ENCODE measurements at regions not wholly inside any gene's neighbourhood (a gene's known extent, or its start where the extent isn't known, plus 50 kb on each side); places are given as distances from the start of the nearest gene placed in this dataset.
A peak's percentile ranks its signal among the peaks of the same experiment; 100 is the strongest.
"Not testable (repeated sequence)": the region's sequence is repeated elsewhere in the genome, so short reads cannot be mapped to it uniquely, and the experiment has no call there.

GRCh38 chr4:118504927-118505326 is 152.1 kb upstream of the PRSS12 start:
- peak; percentile 0 for DNase-seq

- DNase-seq = not testable (repeated sequence)
Measured at GRCh38 chr4:118505491-118505890, 152.7 kb upstream of the PRSS12 start.

- DNase-seq = not testable (repeated sequence)
Measured at GRCh38 chr4:118512870-118513269, 160.1 kb upstream of the PRSS12 start.

GRCh38 chr4:118514332-118514731 is 161.5 kb upstream of the PRSS12 start:
- DNase-seq = not testable (repeated sequence)

- DNase-seq = not testable (repeated sequence)
Measured at GRCh38 chr4:118516107-118516506, 163.3 kb upstream of the PRSS12 start.

- DNase-seq = not testable (repeated sequence)
Measured at GRCh38 chr4:118530107-118530506, 155.1 kb upstream of the METTL14 start.

- not testable (repeated sequence) for DNase-seq
Measured at GRCh38 chr4:118531947-118532346, 153.2 kb upstream of the METTL14 start.

GRCh38 chr4:118535788-118536187 is 149.4 kb upstream of the METTL14 start:
- not testable (repeated sequence) for DNase-seq

- peak; percentile 25 for DNase-seq
Measured at GRCh38 chr4:118539412-118540077, 145.6 kb upstream of the METTL14 start.

- not testable (repeated sequence) for DNase-seq
Measured at GRCh38 chr4:118556576-118556975, 128.6 kb upstream of the METTL14 start.

GRCh38 chr4:118557298-118557851 is 127.8 kb upstream of the METTL14 start:
- DNase-seq = no peak

- DNase-seq = not testable (repeated sequence)
Measured at GRCh38 chr4:118558188-118558587, 127.0 kb upstream of the METTL14 start.

- DNase-seq = not testable (repeated sequence)
Measured at GRCh38 chr4:118561559-118561958, 123.6 kb upstream of the METTL14 start.

- DNase-seq = not testable (repeated sequence)
Measured at GRCh38 chr4:118566003-118566513, 119.1 kb upstream of the METTL14 start.

- not testable (repeated sequence) for DNase-seq
Measured at GRCh38 chr4:118572991-118573390, 112.2 kb upstream of the METTL14 start.

- not testable (repeated sequence) for DNase-seq
Measured at GRCh38 chr4:118574251-118574913, 110.8 kb upstream of the METTL14 start.

- not testable (repeated sequence) for DNase-seq
Measured at GRCh38 chr4:118575057-118575456, 110.1 kb upstream of the METTL14 start.

GRCh38 chr4:118575726-118576125 is 109.5 kb upstream of the METTL14 start:
- DNase-seq = not testable (repeated sequence)

GRCh38 chr4:118576709-118577219 is 108.4 kb upstream of the METTL14 start:
- not testable (repeated sequence) for DNase-seq

GRCh38 chr4:118585015-118585414 is 100.2 kb upstream of the METTL14 start:
- no peak for DNase-seq

- no peak for DNase-seq
Measured at GRCh38 chr4:118586357-118586790, 98.8 kb upstream of the METTL14 start.

- DNase-seq = no peak
Measured at GRCh38 chr4:118587116-118587831, 97.9 kb upstream of the METTL14 start.

GRCh38 chr4:118587946-118588345 is 97.2 kb upstream of the METTL14 start:
- DNase-seq = no peak
